ENCODE measurements at regions not wholly inside any gene's neighbourhood (a gene's known extent, or its start where the extent isn't known, plus 50 kb on each side); places are given as distances from the start of the nearest gene placed in this dataset.

GRCh38 chr4:19945979-19946380 lies 305.7 kb upstream of the SLIT2 start:
- DNase-seq (ENCODE audit: low read depth, low spot score) (peak; percentile 84), FAIRE-seq (peak; percentile 87)
- Histone ChIP-seq H3K4me2 (ENCODE audit: insufficient read depth, low read length) (peak overlapping the region; percentile 52), H3K4me1 (ENCODE audit: control insufficient read depth, extremely low read depth, insufficient read depth, low read length) (peaks cover 18% of the 10 kb centered on the region), H3K27me3 (ENCODE audit: control insufficient read depth in 2 of 2, insufficient read depth in 2 of 2, low read length in 2 of 2) (no peaks in the 10 kb centered on the region), H3K79me2 (ENCODE audit: control insufficient read depth, insufficient read depth, low read length) (no peaks in the 10 kb centered on the region), H2AFZ (ENCODE audit: low read depth, low read length) (peak overlapping the region; percentile 8), H3K9ac (replicated peaks; ENCODE audit: extremely low read depth, insufficient read depth, low read length) (no peak overlapping the region), H3K27ac (ENCODE audit: insufficient read depth, low read depth, low read length) (peak overlapping the region; percentile 19), H3K9me1 (replicated peaks; ENCODE audit: control insufficient read depth, extremely low read depth, insufficient read depth, low read length) (no peaks in the 10 kb centered on the region), H3K9me3 (replicated peaks; ENCODE audit: control insufficient read depth, insufficient read depth, low read length) (no peaks in the 10 kb centered on the region), H3K36me3 (ENCODE audit: control insufficient read depth in 2 of 2, extremely low read depth in 1 of 2, insufficient read depth in 2 of 2, low read length in 2 of 2) (no peaks in the 10 kb centered on the region), H3K4me3 (replicated peaks in 1 of 3; ENCODE audit: insufficient read depth in 1 of 3, low read depth in 1 of 3, low read length in 3 of 3) (no peak overlapping the region), H4K20me1 (replicated peaks; ENCODE audit: control insufficient read depth, extremely low read depth, insufficient read depth, low read length) (no peaks in the 10 kb centered on the region)
- no TSS peak for BruUV-seq (replicated peaks)
- TF ChIP-seq POLR2AphosphoS5 (IDR thresholded peaks at IDR 0.05; ENCODE audit: insufficient read depth, low read depth, low read length), result peak; percentile 65
- no peak for TF ChIP-seq POLR2A (IDR thresholded peaks at IDR 0.05; ENCODE audit: low read depth, low read length)
- peak; percentile 85 for TF ChIP-seq FOS (IDR thresholded peaks at IDR 0.05; ENCODE audit: borderline replicate concordance, insufficient read depth, low read length)
- TF ChIP-seq CTCF (IDR thresholded peaks at IDR 0.05; ENCODE audit: extremely low read depth in 1 of 2, insufficient read depth in 1 of 2, low read depth in 1 of 2, low read length in 2 of 2), result no peak
- TF ChIP-seq JUN (IDR thresholded peaks at IDR 0.05; ENCODE audit: borderline replicate concordance, insufficient read depth, insufficient read length, low read depth), result peak; percentile 16
- no peak for TF ChIP-seq MYC (IDR thresholded peaks at IDR 0.05; ENCODE audit: low read depth, low read length)
- no peak for TF ChIP-seq MAX (IDR thresholded peaks at IDR 0.05; ENCODE audit: insufficient read depth, insufficient read length)
- intact Hi-C loops (cut with micrococcal nuclease) (loop anchor here (1.0 to 5.0 kb wide), 3 partner anchors 36 to 306 kb away; partner anchors contain the start of gene SLIT2), dilution Hi-C loops (cut with MboI; ENCODE audit: extremely low pct_ligation_motif_present, low sequenced_read_pairs) (no loop called here)
- CTCF ChIA-PET, result interaction anchor here (1.0 to 3.0 kb wide), 4 partner anchors 12 to 302 kb away, joined by 3 to 14 read pairs (median 4); no protein-coding TSS in a partner anchor
- POLR2A ChIA-PET, result no interaction called here

Data from endothelial cell of umbilical vein (primary cell).